Glutamatergic neuron (in vitro differentiated cells): ENCODE measurements at regions not wholly inside any gene's neighbourhood (a gene's known extent, or its start where the extent isn't known, plus 50 kb on each side); places are given as distances from the start of the nearest gene placed in this dataset.

Experiments used
- DNase-seq: peaks from one replicate; pipeline ENCODE4 v3.0.0; 2022
- H3K27ac Mint-ChIP-seq: one replicate; pipeline ENCODE4 v1.8.0; 2020; ENCODE audit warnings: mild to moderate bottlenecking, mixed read lengths, inconsistent platforms; ENCODE audit not compliant: unreplicated experiment
- H3K27me3 Mint-ChIP-seq: one replicate; pipeline ENCODE4 v1.8.0; 2020; ENCODE audit warnings: mild to moderate bottlenecking, moderate library complexity, mixed read lengths, inconsistent platforms; ENCODE audit not compliant: unreplicated experiment
- H3K36me3 Mint-ChIP-seq: one replicate; pipeline ENCODE4 v1.8.0; 2020; ENCODE audit warnings: mild to moderate bottlenecking, mixed read lengths, inconsistent platforms; ENCODE audit not compliant: unreplicated experiment
- H3K4me1 Mint-ChIP-seq: one replicate; pipeline ENCODE4 v1.8.0; 2020; ENCODE audit warnings: mild to moderate bottlenecking, low read depth, mixed read lengths, inconsistent platforms; ENCODE audit not compliant: unreplicated experiment
- H3K4me3 Mint-ChIP-seq: one replicate; pipeline ENCODE4 v1.8.0; 2020; ENCODE audit warnings: mild to moderate bottlenecking, mixed read lengths, inconsistent platforms; ENCODE audit not compliant: unreplicated experiment
- H3K9me3 Mint-ChIP-seq: one replicate; pipeline ENCODE4 v1.8.0; 2020; ENCODE audit warnings: mild to moderate bottlenecking, moderate library complexity, mixed read lengths, inconsistent platforms; ENCODE audit not compliant: unreplicated experiment
- TF ChIP-seq, protein P1 (sequence below): fragments of 200-600 bp; sonication (generic); IDR thresholded peaks from one replicate; pipeline ENCODE4 v1.5.0; 2021; ENCODE audit not compliant: partially characterized antibody, unreplicated experiment

GRCh38 chr1:105373681-105374080 lies 1624.0 kb downstream of the AMY1C start:
- Mint-ChIP-seq H3K27me3 (peaks cover 2% of the 10 kb centered on the region), H3K9me3 (no peaks in the 10 kb centered on the region), H3K36me3 (no peaks in the 10 kb centered on the region), H3K4me1 (peaks cover 3% of the 10 kb centered on the region), H3K4me3 (no peak overlapping the region), H3K27ac (peak overlapping the region; percentile 50)
- no peak for DNase-seq
- TF ChIP-seq, protein P1, sequence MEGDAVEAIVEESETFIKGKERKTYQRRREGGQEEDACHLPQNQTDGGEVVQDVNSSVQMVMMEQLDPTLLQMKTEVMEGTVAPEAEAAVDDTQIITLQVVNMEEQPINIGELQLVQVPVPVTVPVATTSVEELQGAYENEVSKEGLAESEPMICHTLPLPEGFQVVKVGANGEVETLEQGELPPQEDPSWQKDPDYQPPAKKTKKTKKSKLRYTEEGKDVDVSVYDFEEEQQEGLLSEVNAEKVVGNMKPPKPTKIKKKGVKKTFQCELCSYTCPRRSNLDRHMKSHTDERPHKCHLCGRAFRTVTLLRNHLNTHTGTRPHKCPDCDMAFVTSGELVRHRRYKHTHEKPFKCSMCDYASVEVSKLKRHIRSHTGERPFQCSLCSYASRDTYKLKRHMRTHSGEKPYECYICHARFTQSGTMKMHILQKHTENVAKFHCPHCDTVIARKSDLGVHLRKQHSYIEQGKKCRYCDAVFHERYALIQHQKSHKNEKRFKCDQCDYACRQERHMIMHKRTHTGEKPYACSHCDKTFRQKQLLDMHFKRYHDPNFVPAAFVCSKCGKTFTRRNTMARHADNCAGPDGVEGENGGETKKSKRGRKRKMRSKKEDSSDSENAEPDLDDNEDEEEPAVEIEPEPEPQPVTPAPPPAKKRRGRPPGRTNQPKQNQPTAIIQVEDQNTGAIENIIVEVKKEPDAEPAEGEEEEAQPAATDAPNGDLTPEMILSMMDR, result no peak

DNA sequence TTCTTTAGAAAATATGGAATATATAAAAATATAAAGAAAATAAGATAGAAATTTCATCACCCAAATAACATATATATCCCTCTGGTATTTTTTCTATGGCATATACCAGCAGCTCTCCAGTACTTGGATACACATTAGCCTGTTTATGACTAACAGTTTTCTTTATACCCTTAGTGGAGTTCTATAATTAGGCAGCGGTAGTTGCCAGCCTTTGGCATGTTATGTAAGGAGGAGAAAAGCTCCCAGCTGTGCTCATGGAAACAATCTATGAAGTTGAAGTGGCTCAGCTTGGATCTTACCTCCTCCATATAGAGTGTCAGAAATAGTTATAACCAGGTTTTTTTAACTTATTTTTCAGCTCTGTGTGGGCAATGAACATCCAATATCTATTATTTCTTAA lies 1636.8 kb downstream of the AMY1C start:
- peaks cover 3% of the 10 kb centered on the region for H3K36me3 Mint-ChIP-seq
- TF ChIP-seq, protein P1, result no peak

GRCh38 chr1:105396001-105396400 lies 1646.3 kb downstream of the AMY1C start:
- Mint-ChIP-seq H3K27me3 (no peaks in the 10 kb centered on the region), H3K9me3 (no peaks in the 10 kb centered on the region), H3K4me3 (no peak overlapping the region), H3K27ac (no peak overlapping the region), H3K4me1 (no peaks in the 10 kb centered on the region), H3K36me3 (no peaks in the 10 kb centered on the region)
- no peak for DNase-seq
- TF ChIP-seq, protein P1, result no peak

More for the DNA sequence above, 1636.8 kb downstream of the AMY1C start:
- no peaks in the 10 kb centered on the region for H3K27me3 Mint-ChIP-seq
- no peak for DNase-seq
- no peak overlapping the region for H3K4me3 Mint-ChIP-seq
- no peak overlapping the region for H3K27ac Mint-ChIP-seq
- H3K9me3 Mint-ChIP-seq, result no peaks in the 10 kb centered on the region
- H3K4me1 Mint-ChIP-seq, result no peaks in the 10 kb centered on the region

GRCh38 chr1:105398909-105399308 lies 1649.2 kb downstream of the AMY1C start:
- DNase-seq, result no peak
- Mint-ChIP-seq H3K9me3 (no peaks in the 10 kb centered on the region), H3K4me3 (no peak overlapping the region), H3K27ac (no peak overlapping the region), H3K27me3 (no peaks in the 10 kb centered on the region), H3K4me1 (no peaks in the 10 kb centered on the region), H3K36me3 (no peaks in the 10 kb centered on the region)
- TF ChIP-seq, protein P1, result no peak

DNA sequence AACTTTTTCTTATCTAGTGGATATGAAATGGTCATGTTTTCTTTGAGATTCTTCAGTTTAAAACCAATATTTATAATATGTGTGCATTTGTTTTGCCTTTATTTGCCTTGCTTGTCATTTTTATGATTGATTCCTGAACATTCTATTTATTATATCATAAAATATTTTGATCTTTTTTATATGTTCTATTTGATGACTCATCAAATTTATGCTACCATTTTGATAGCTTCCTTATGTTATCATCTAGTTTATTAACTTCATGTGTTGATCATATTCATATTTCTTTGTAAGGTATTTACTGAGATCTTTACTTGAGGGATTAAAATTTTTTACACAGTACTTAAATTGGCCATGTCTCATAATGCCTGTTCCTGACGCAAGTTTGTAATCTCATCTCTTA lies 1650.0 kb downstream of the AMY1C start:
- H3K4me3 Mint-ChIP-seq, result no peak overlapping the region
- no peak for DNase-seq
- H3K27me3 Mint-ChIP-seq, result no peaks in the 10 kb centered on the region
- TF ChIP-seq, protein P1, result no peak
- H3K9me3 Mint-ChIP-seq, result no peaks in the 10 kb centered on the region
- H3K4me1 Mint-ChIP-seq, result no peaks in the 10 kb centered on the region
- no peaks in the 10 kb centered on the region for H3K36me3 Mint-ChIP-seq
- no peak overlapping the region for H3K27ac Mint-ChIP-seq
